ENCODE measurements at regions not wholly inside any gene's neighbourhood (a gene's known extent, or its start where the extent isn't known, plus 50 kb on each side); places are given as distances from the start of the nearest gene placed in this dataset.

- no peak for TF ChIP-seq CTCF (IDR thresholded peaks at IDR 0.05; ENCODE audit: partially characterized antibody, unreplicated experiment)
- Mint-ChIP-seq H3K9me3 (ENCODE audit: unreplicated experiment) (no peaks in the 10 kb centered on the region), H3K4me1 (ENCODE audit: low read depth, unreplicated experiment) (no peaks in the 10 kb centered on the region), H3K27me3 (ENCODE audit: unreplicated experiment) (no peaks in the 10 kb centered on the region), H3K4me3 (ENCODE audit: unreplicated experiment) (no peak overlapping the region), H3K36me3 (ENCODE audit: unreplicated experiment) (peaks cover 5% of the 10 kb centered on the region), H3K27ac (ENCODE audit: unreplicated experiment) (no peak overlapping the region)
- DNase-seq = no peak
Observed at GRCh38 chr3:17830788-17831187, 88.4 kb upstream of the TBC1D5 start.

- Mint-ChIP-seq H3K27me3 (ENCODE audit: unreplicated experiment) (no peaks in the 10 kb centered on the region), H3K4me1 (ENCODE audit: low read depth, unreplicated experiment) (no peaks in the 10 kb centered on the region), H3K4me3 (ENCODE audit: unreplicated experiment) (no peak overlapping the region), H3K36me3 (ENCODE audit: unreplicated experiment) (no peaks in the 10 kb centered on the region), H3K27ac (ENCODE audit: unreplicated experiment) (no peak overlapping the region), H3K9me3 (ENCODE audit: unreplicated experiment) (no peaks in the 10 kb centered on the region)
- TF ChIP-seq CTCF (IDR thresholded peaks at IDR 0.05; ENCODE audit: partially characterized antibody, unreplicated experiment) = no peak
- DNase-seq = no peak
Observed at GRCh38 chr3:17828388-17828787, 86.0 kb upstream of the TBC1D5 start.

GRCh38 chr3:17825298-17825697 is 82.9 kb upstream of the TBC1D5 start:
- no peak for DNase-seq
- TF ChIP-seq CTCF (IDR thresholded peaks at IDR 0.05; ENCODE audit: partially characterized antibody, unreplicated experiment) = no peak
- no peak overlapping the region for H3K27ac Mint-ChIP-seq (ENCODE audit: unreplicated experiment)
- no peaks in the 10 kb centered on the region for H3K9me3 Mint-ChIP-seq (ENCODE audit: unreplicated experiment)
- no peak overlapping the region for H3K4me3 Mint-ChIP-seq (ENCODE audit: unreplicated experiment)
- H3K36me3 Mint-ChIP-seq (ENCODE audit: unreplicated experiment) = no peaks in the 10 kb centered on the region
- no peaks in the 10 kb centered on the region for H3K4me1 Mint-ChIP-seq (ENCODE audit: low read depth, unreplicated experiment)
- no peaks in the 10 kb centered on the region for H3K27me3 Mint-ChIP-seq (ENCODE audit: unreplicated experiment)

GRCh38 chr3:17823816-17824215 is 81.4 kb upstream of the TBC1D5 start:
- no peak overlapping the region for H3K4me3 Mint-ChIP-seq (ENCODE audit: unreplicated experiment)
- TF ChIP-seq CTCF (IDR thresholded peaks at IDR 0.05; ENCODE audit: partially characterized antibody, unreplicated experiment) = no peak
- no peak for DNase-seq

GRCh38 chr3:17823036-17823435 is 80.6 kb upstream of the TBC1D5 start:
- TF ChIP-seq CTCF (IDR thresholded peaks at IDR 0.05; ENCODE audit: partially characterized antibody, unreplicated experiment) = no peak
- Mint-ChIP-seq H3K36me3 (ENCODE audit: unreplicated experiment) (no peaks in the 10 kb centered on the region), H3K4me1 (ENCODE audit: low read depth, unreplicated experiment) (no peaks in the 10 kb centered on the region), H3K27ac (ENCODE audit: unreplicated experiment) (no peak overlapping the region), H3K27me3 (ENCODE audit: unreplicated experiment) (no peaks in the 10 kb centered on the region), H3K9me3 (ENCODE audit: unreplicated experiment) (no peaks in the 10 kb centered on the region), H3K4me3 (ENCODE audit: unreplicated experiment) (no peak overlapping the region)
- no peak for DNase-seq

More at GRCh38 chr3:17823816-17824215, 81.4 kb upstream of the TBC1D5 start:
- Mint-ChIP-seq H3K36me3 (ENCODE audit: unreplicated experiment) (no peaks in the 10 kb centered on the region), H3K27ac (ENCODE audit: unreplicated experiment) (no peak overlapping the region), H3K27me3 (ENCODE audit: unreplicated experiment) (no peaks in the 10 kb centered on the region), H3K4me1 (ENCODE audit: low read depth, unreplicated experiment) (no peaks in the 10 kb centered on the region), H3K9me3 (ENCODE audit: unreplicated experiment) (no peaks in the 10 kb centered on the region)

All from glutamatergic neuron (in vitro differentiated cells).